HG03064 (cell line): ENCODE measurements at regions not wholly inside any gene's neighbourhood (a gene's known extent, or its start where the extent isn't known, plus 50 kb on each side); places are given as distances from the start of the nearest gene placed in this dataset.
"Not testable (repeated sequence)": the region's sequence is repeated elsewhere in the genome, so short reads cannot be mapped to it uniquely, and the experiment has no call there.

ENCODE experiments used
- ATAC-seq: cut with Tn5 transposase; IDR thresholded peaks from one replicate; pipeline ENCODE4 v1.9.1; 2021; ENCODE audit warnings: low read depth; ENCODE audit not compliant: unreplicated experiment

GRCh38 chr4:32686123-32686522, 1966.0 kb downstream of the PCDH7 start:
- no peak for ATAC-seq

GRCh38 chr4:32689518-32689917, 1969.3 kb downstream of the PCDH7 start:
- ATAC-seq: no peak

- no peak for ATAC-seq
Measured at GRCh38 chr4:32697281-32697814, 1977.2 kb downstream of the PCDH7 start.

- ATAC-seq: no peak
Measured at GRCh38 chr4:32700838-32701237, 1980.7 kb downstream of the PCDH7 start.

GRCh38 chr4:32706893-32707292, 1986.7 kb downstream of the PCDH7 start:
- ATAC-seq: no peak

GRCh38 chr4:32716090-32716620, 1996.0 kb downstream of the PCDH7 start:
- not testable (repeated sequence) for ATAC-seq

- ATAC-seq: no peak
Measured at GRCh38 chr4:32735856-32736590, 2015.9 kb downstream of the PCDH7 start.

- ATAC-seq: no peak
Measured at GRCh38 chr4:32744211-32744610, 2024.0 kb downstream of the PCDH7 start.

GRCh38 chr4:32745351-32745750, 2025.2 kb downstream of the PCDH7 start:
- no peak for ATAC-seq

GRCh38 chr4:32748061-32748460, 2027.9 kb downstream of the PCDH7 start:
- ATAC-seq: no peak

- no peak for ATAC-seq
Measured at GRCh38 chr4:32748498-32748897, 2028.3 kb downstream of the PCDH7 start.

GRCh38 chr4:32752962-32753361, 2032.8 kb downstream of the PCDH7 start:
- no peak for ATAC-seq

- no peak for ATAC-seq
Measured at GRCh38 chr4:32768664-32769389, 2048.7 kb downstream of the PCDH7 start.

- no peak for ATAC-seq
Measured at GRCh38 chr4:32771491-32771890, 2051.3 kb downstream of the PCDH7 start.

GRCh38 chr4:32775049-32775448, 2054.9 kb downstream of the PCDH7 start:
- no peak for ATAC-seq

- ATAC-seq: no peak
Measured at GRCh38 chr4:32776435-32777203, 2056.4 kb downstream of the PCDH7 start.

GRCh38 chr4:32778025-32778424, 2057.9 kb downstream of the PCDH7 start:
- no peak for ATAC-seq

GRCh38 chr4:32778938-32779337, 2058.8 kb downstream of the PCDH7 start:
- ATAC-seq: no peak

- no peak for ATAC-seq
Measured at GRCh38 chr4:32789026-32789608, 2068.9 kb downstream of the PCDH7 start.

GRCh38 chr4:32790803-32791202, 2070.6 kb downstream of the PCDH7 start:
- no peak for ATAC-seq
